ENCODE measurements at regions not wholly inside any gene's neighbourhood (a gene's known extent, or its start where the extent isn't known, plus 50 kb on each side); places are given as distances from the start of the nearest gene placed in this dataset.

DNA sequence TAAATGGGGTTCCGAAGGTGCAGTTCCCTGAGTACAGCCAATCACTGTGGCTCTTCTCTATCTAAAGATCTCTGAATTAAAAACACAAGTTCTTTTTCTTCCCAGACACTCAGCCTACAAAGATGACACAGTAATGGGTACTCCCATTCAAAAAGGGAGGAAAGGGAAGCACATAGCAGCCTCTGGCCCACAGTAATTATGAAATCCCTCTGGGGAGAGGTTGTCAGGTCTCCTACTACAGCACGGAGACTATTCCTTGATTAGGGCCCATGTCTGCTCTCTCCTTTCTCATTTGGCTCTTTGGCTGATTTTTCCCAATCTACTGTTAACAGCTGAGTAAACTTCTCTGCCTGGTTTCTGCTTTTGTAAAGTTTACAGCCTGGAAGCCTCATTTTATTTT, 62.0 kb upstream of the RANBP3L start:
- TF ChIP-seq, protein P1, sequence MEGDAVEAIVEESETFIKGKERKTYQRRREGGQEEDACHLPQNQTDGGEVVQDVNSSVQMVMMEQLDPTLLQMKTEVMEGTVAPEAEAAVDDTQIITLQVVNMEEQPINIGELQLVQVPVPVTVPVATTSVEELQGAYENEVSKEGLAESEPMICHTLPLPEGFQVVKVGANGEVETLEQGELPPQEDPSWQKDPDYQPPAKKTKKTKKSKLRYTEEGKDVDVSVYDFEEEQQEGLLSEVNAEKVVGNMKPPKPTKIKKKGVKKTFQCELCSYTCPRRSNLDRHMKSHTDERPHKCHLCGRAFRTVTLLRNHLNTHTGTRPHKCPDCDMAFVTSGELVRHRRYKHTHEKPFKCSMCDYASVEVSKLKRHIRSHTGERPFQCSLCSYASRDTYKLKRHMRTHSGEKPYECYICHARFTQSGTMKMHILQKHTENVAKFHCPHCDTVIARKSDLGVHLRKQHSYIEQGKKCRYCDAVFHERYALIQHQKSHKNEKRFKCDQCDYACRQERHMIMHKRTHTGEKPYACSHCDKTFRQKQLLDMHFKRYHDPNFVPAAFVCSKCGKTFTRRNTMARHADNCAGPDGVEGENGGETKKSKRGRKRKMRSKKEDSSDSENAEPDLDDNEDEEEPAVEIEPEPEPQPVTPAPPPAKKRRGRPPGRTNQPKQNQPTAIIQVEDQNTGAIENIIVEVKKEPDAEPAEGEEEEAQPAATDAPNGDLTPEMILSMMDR (IDR thresholded peaks at IDR 0.05), result no peak
- H3K4me3 ChIP-seq (replicated peaks in 1 of 3; ENCODE audit: low read depth in 2 of 3, low read length in 3 of 3), result no peak overlapping the region
- intact Hi-C loops (cut with micrococcal nuclease), result no loop called here
- H3K27ac ChIP-seq (ENCODE audit: low read depth in 1 of 2, low read length in 2 of 2), result no peak overlapping the region
- H2AFZ ChIP-seq (ENCODE audit: insufficient read depth, low read depth, low read length, poor library complexity, severe bottlenecking), result no peak overlapping the region
- H3K36me3 ChIP-seq (replicated peaks in 1 of 2; ENCODE audit: control insufficient read depth in 1 of 2, insufficient read depth in 2 of 2, low read length in 2 of 2), result no peaks in the 10 kb centered on the region
- H3K4me1 Mint-ChIP-seq, result no peaks in the 10 kb centered on the region
- H4K20me1 ChIP-seq (ENCODE audit: insufficient read depth, low read length), result no peaks in the 10 kb centered on the region
- H3K4me1 ChIP-seq (ENCODE audit: control insufficient read depth in 1 of 2, insufficient read depth in 2 of 2, low read length in 2 of 2), result no peaks in the 10 kb centered on the region
- H3K4me2 ChIP-seq (replicated peaks; ENCODE audit: extremely low read depth, low read length, poor library complexity, severe bottlenecking), result no peak overlapping the region
- peak overlapping the region in 1 of 7 donors; percentile 74 for H3K27ac Mint-ChIP-seq
- H3K27me3 Mint-ChIP-seq (ENCODE audit: low read depth in 3 of 3), result no peaks in the 10 kb centered on the region
- H3K9me3 Mint-ChIP-seq, result no peaks in the 10 kb centered on the region
- no peaks in the 10 kb centered on the region for H3K9me3 ChIP-seq (replicated peaks in 1 of 2; ENCODE audit: control insufficient read depth in 1 of 2, insufficient read depth in 1 of 2, low read length in 2 of 2)
- no peaks in the 10 kb centered on the region for H3K79me2 ChIP-seq (ENCODE audit: insufficient read depth, low read length)
- no peaks in the 10 kb centered on the region for H3K36me3 Mint-ChIP-seq
- no peak overlapping the region for H3K4me3 Mint-ChIP-seq
- no peak overlapping the region for H3K9ac ChIP-seq (ENCODE audit: insufficient read depth, low read length, poor library complexity, severe bottlenecking)
- no peaks in the 10 kb centered on the region for H3K27me3 ChIP-seq (ENCODE audit: control insufficient read depth in 2 of 2, insufficient read depth in 2 of 2, low read length in 2 of 2)
- WGBS (ENCODE audit: insufficient coverage), result 63% methylated on average over 1 of the region's 2 CpGs
- DNase-seq, result no peak

DNA sequence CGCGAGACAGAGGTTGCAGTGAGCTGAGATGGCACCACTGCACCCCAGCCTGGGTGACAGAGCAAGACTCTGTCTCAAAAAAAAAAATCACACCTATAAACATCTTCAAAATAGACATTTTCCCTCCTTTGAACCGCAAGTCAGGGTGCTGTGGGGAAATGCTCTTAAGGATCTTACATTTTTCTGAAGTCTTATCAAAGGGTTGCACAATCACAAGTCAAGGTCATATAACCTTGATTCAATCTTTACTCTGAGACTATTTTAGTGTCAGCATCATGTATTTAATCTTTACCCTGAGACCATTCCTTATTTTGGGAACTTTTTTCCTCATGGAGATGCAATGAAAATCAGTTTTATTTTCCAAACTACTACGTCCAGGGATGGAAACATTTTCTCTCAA, 62.8 kb upstream of the RANBP3L start:
- no peak overlapping the region for H3K9ac ChIP-seq (ENCODE audit: insufficient read depth, low read length, poor library complexity, severe bottlenecking)
- H3K4me3 ChIP-seq (replicated peaks in 1 of 3; ENCODE audit: low read depth in 2 of 3, low read length in 3 of 3), result no peak overlapping the region
- H3K36me3 ChIP-seq (replicated peaks in 1 of 2; ENCODE audit: control insufficient read depth in 1 of 2, insufficient read depth in 2 of 2, low read length in 2 of 2), result no peaks in the 10 kb centered on the region
- no peak overlapping the region for H3K27ac ChIP-seq (ENCODE audit: low read depth in 1 of 2, low read length in 2 of 2)
- 88% methylated on average over 2 of the region's 4 CpGs for WGBS (ENCODE audit: insufficient coverage)
- no peak overlapping the region for H3K27ac Mint-ChIP-seq
- TF ChIP-seq, protein P1 (IDR thresholded peaks at IDR 0.05), result no peak
- no peaks in the 10 kb centered on the region for H3K9me3 Mint-ChIP-seq
- no peaks in the 10 kb centered on the region for H3K4me1 Mint-ChIP-seq
- no peaks in the 10 kb centered on the region for H3K36me3 Mint-ChIP-seq
- H3K4me1 ChIP-seq (ENCODE audit: control insufficient read depth in 1 of 2, insufficient read depth in 2 of 2, low read length in 2 of 2), result no peaks in the 10 kb centered on the region
- H3K4me3 Mint-ChIP-seq, result no peak overlapping the region
- no peaks in the 10 kb centered on the region for H3K79me2 ChIP-seq (ENCODE audit: insufficient read depth, low read length)
- H3K27me3 ChIP-seq (ENCODE audit: control insufficient read depth in 2 of 2, insufficient read depth in 2 of 2, low read length in 2 of 2), result no peaks in the 10 kb centered on the region
- no peaks in the 10 kb centered on the region for H3K27me3 Mint-ChIP-seq (ENCODE audit: low read depth in 3 of 3)
- H2AFZ ChIP-seq (ENCODE audit: insufficient read depth, low read depth, low read length, poor library complexity, severe bottlenecking), result no peak overlapping the region
- H3K4me2 ChIP-seq (replicated peaks; ENCODE audit: extremely low read depth, low read length, poor library complexity, severe bottlenecking), result no peak overlapping the region
- H4K20me1 ChIP-seq (ENCODE audit: insufficient read depth, low read length), result no peaks in the 10 kb centered on the region
- no peaks in the 10 kb centered on the region for H3K9me3 ChIP-seq (replicated peaks in 1 of 2; ENCODE audit: control insufficient read depth in 1 of 2, insufficient read depth in 1 of 2, low read length in 2 of 2)
- intact Hi-C loops (cut with micrococcal nuclease), result no loop called here
- no peak for DNase-seq
